H1 (cell line): ENCODE measurements at regions not wholly inside any gene's neighbourhood (a gene's known extent, or its start where the extent isn't known, plus 50 kb on each side); places are given as distances from the start of the nearest gene placed in this dataset.

ENCODE experiments used
- CTCF ChIA-PET: fragments of 300-600 bp; sonication (Branson Sonifier 250); formaldehyde crosslinking; loops from one replicate; lab custom pipeline; 2021; ENCODE audit not compliant: partially characterized antibody; lab: Charles Lee
- POLR2A ChIA-PET: fragments of 300-600 bp; sonication (Branson Sonifier 250); formaldehyde crosslinking; loops from one replicate; lab custom pipeline; 2021; ENCODE audit warnings: inconsistent platforms; ENCODE audit not compliant: partially characterized antibody; lab: Charles Lee
- DNase-seq, 2 experiments: peaks; one replicate each; pipeline versions ENCODE4 v3.0.0 to v3.0.0-alpha.2; 2010 to 2022; ENCODE audit warnings: low spot score in 2 of 2, low read depth in 1 of 2, mixed read lengths in 1 of 2
- FAIRE-seq: peaks from 2 replicates; lab custom pipeline; 2011; peaks lifted over from hg19 to GRCh38; lab: Jason Lieb, UNC
- H2AFZ ChIP-seq: 2 replicates; pipeline ENCODE4 v1.8.1; 2012; ENCODE audit warnings: low read length, inconsistent platforms
- H2AK5ac ChIP-seq: 2 replicates; pipeline ENCODE4 v1.6.1; 2013; ENCODE audit warnings: low read depth, low read length
- H2BK120ac ChIP-seq: replicated peaks from 2 replicates; pipeline ENCODE3; 2013; ENCODE audit warnings: low read depth, low read length, inconsistent platforms
- H2BK12ac ChIP-seq: 2 replicates; pipeline ENCODE4 v1.6.1; 2013; ENCODE audit warnings: low read depth, low read length
- H2BK15ac ChIP-seq: 2 replicates; pipeline ENCODE4 v1.6.1; 2013; ENCODE audit warnings: low read length
- H2BK20ac ChIP-seq: 2 replicates; pipeline ENCODE4 v1.6.1; 2013; ENCODE audit warnings: low read length
- H2BK5ac ChIP-seq: 2 replicates; pipeline ENCODE4 v1.6.1; 2013; ENCODE audit warnings: low read depth, low read length
- H3K14ac ChIP-seq: 2 replicates; pipeline ENCODE4 v1.6.1; 2013; ENCODE audit warnings: inconsistent platforms; ENCODE audit not compliant: insufficient read length
- H3K18ac ChIP-seq: 2 replicates; pipeline ENCODE4 v1.6.1; 2013; ENCODE audit warnings: low read length; ENCODE audit errors: extremely low read depth
- H3K23ac ChIP-seq: 2 replicates; pipeline ENCODE4 v1.6.1; 2013; ENCODE audit warnings: inconsistent platforms; ENCODE audit not compliant: insufficient read length
- H3K23me2 ChIP-seq: 2 replicates; pipeline ENCODE4 v1.6.1; 2013; ENCODE audit warnings: low read depth, low read length
- H3K27ac ChIP-seq: 2 replicates; pipeline ENCODE4 v1.6.1; 2011; ENCODE audit warnings: low read depth, low read length, inconsistent platforms
- H3K27me3 ChIP-seq, 4 experiments: replicated peaks in 1 of 4; 1 replicate in 1 of 4; 2 replicates in 3 of 4; pipeline versions ENCODE4 v1.6.1 to v1.8.1; 2011 to 2013; ENCODE audit warnings: low read length in 3 of 4, mild to moderate bottlenecking in 3 of 4, inconsistent platforms in 2 of 4, mixed read lengths in 2 of 4, moderate library complexity in 1 of 4; ENCODE audit not compliant: control insufficient read depth in 3 of 4, insufficient read depth in 3 of 4; ENCODE audit errors: extremely low read depth in 1 of 4
- H3K36me3 ChIP-seq, 4 experiments: 2 replicates each; pipeline versions ENCODE4 v1.6.1 to v1.8.1; 2011 to 2013; ENCODE audit warnings: mild to moderate bottlenecking in 4 of 4, low read length in 3 of 4, moderate library complexity in 2 of 4, control low read depth in 1 of 4, inconsistent platforms in 1 of 4; ENCODE audit not compliant: insufficient read depth in 4 of 4, control insufficient read depth in 2 of 4
- H3K4ac ChIP-seq: replicated peaks from 2 replicates; pipeline ENCODE3; 2013; ENCODE audit warnings: low read length, low read depth, mixed read lengths, inconsistent platforms; ENCODE audit not compliant: insufficient read length
- H3K4me1 ChIP-seq, 4 experiments: replicated peaks in 1 of 4; 1 replicate in 1 of 4; 2 replicates in 3 of 4; pipeline versions ENCODE4 v1.6.1 to v1.8.1; 2011 to 2013; ENCODE audit warnings: low read length in 3 of 4, inconsistent platforms in 2 of 4, mixed read lengths in 1 of 4; ENCODE audit not compliant: insufficient read depth in 4 of 4, control insufficient read depth in 3 of 4
- H3K4me2 ChIP-seq, 2 experiments: 2 replicates each; pipeline versions ENCODE4 v1.6.1 to v1.8.1; 2011 to 2013; ENCODE audit warnings: low read depth in 2 of 2, low read length in 2 of 2, control low read depth in 1 of 2, inconsistent platforms in 1 of 2, mild to moderate bottlenecking in 1 of 2; ENCODE audit not compliant: insufficient read depth in 1 of 2
- H3K4me3 ChIP-seq, 4 experiments: fragments of 200-600, 300-600 bp in 1 of 4; sonication (generic), shearing (Covaris generic), sonication (Bioruptor Twin) in 1 of 4; 2 replicates each; pipeline versions ENCODE4 v1.5.1 to v1.8.1; 2011 to 2016; ENCODE audit warnings: low read length in 4 of 4, low read depth in 3 of 4, control low read depth in 2 of 4, inconsistent platforms in 2 of 4, mild to moderate bottlenecking in 2 of 4, mixed read lengths in 1 of 4, moderate library complexity in 1 of 4; ENCODE audit not compliant: insufficient read depth in 2 of 4; ENCODE audit errors: extremely low read depth in 1 of 4
- H3K56ac ChIP-seq: replicated peaks from 2 replicates; pipeline ENCODE3; 2013; ENCODE audit warnings: low read depth, mild to moderate bottlenecking, mixed read lengths, low read length, inconsistent platforms; ENCODE audit not compliant: insufficient read length
- H3K79me1 ChIP-seq: 2 replicates; pipeline ENCODE4 v1.6.1; 2013; ENCODE audit warnings: low read depth, low read length, control low read depth
- H3K79me2 ChIP-seq, 2 experiments: 2 replicates each; pipeline versions ENCODE4 v1.6.1 to v1.8.1; 2012 to 2013; ENCODE audit warnings: low read length in 2 of 2, mild to moderate bottlenecking in 2 of 2, inconsistent platforms in 1 of 2; ENCODE audit not compliant: insufficient read depth in 2 of 2, control insufficient read depth in 1 of 2
- H3K9ac ChIP-seq, 4 experiments: replicated peaks in 1 of 4; 1 replicate in 1 of 4; 2 replicates in 3 of 4; pipeline versions ENCODE4 v1.6.1 to v1.8.1; 2011 to 2013; ENCODE audit warnings: low read depth in 3 of 4, low read length in 3 of 4, control low read depth in 2 of 4, mild to moderate bottlenecking in 2 of 4, moderate library complexity in 2 of 4, inconsistent platforms in 1 of 4; ENCODE audit errors: extremely low read depth in 1 of 4
- H3K9me3 ChIP-seq, 2 experiments: 2 replicates each; pipeline versions ENCODE4 v1.6.1 to v1.8.1; 2012 to 2013; ENCODE audit warnings: mild to moderate bottlenecking in 2 of 2, moderate library complexity in 2 of 2, control low read depth in 1 of 2, inconsistent platforms in 1 of 2, low read depth in 1 of 2, low read length in 1 of 2, mixed read lengths in 1 of 2; ENCODE audit not compliant: insufficient read depth in 2 of 2
- H4K20me1 ChIP-seq, 2 experiments: replicated peaks in 1 of 2; 2 replicates each; pipeline versions ENCODE3 to v1.8.1; 2011 to 2013; ENCODE audit warnings: inconsistent platforms in 2 of 2, low read length in 2 of 2, mild to moderate bottlenecking in 1 of 2; ENCODE audit not compliant: insufficient read depth in 2 of 2, control insufficient read depth in 1 of 2
- H4K5ac ChIP-seq: 2 replicates; pipeline ENCODE4 v1.6.1; 2013; ENCODE audit warnings: low read length, low read depth, mixed read lengths, inconsistent platforms; ENCODE audit not compliant: insufficient read length
- H4K8ac ChIP-seq: 2 replicates; pipeline ENCODE4 v1.8.0; 2013; ENCODE audit warnings: mild to moderate bottlenecking, moderate library complexity, low read length, inconsistent platforms; ENCODE audit not compliant: insufficient read depth; ENCODE audit errors: extremely low read depth
- H4K91ac ChIP-seq: replicated peaks from 2 replicates; pipeline ENCODE3; 2013; ENCODE audit warnings: low read length, mixed read lengths, inconsistent platforms; ENCODE audit not compliant: insufficient read length
- BRCA1 ChIP-seq: IDR thresholded peaks from 2 replicates; pipeline ENCODE4 v1.6.1; 2012; ENCODE audit warnings: low read depth, low read length, improper control_type of control experiment
- CHD2 ChIP-seq: IDR thresholded peaks from 2 replicates; pipeline ENCODE4 v1.6.1; 2012; ENCODE audit warnings: low read length, improper control_type of control experiment
- KDM5A ChIP-seq: fragments of 200-600 bp; IDR thresholded peaks from 2 replicates; pipeline ENCODE4 v1.7.1; 2012; ENCODE audit warnings: mild to moderate bottlenecking, low read length, inconsistent platforms, mixed read lengths
- RFX5 ChIP-seq: IDR thresholded peaks from 2 replicates; pipeline ENCODE4 v1.6.1; 2011; ENCODE audit warnings: low read depth, low read length, improper control_type of control experiment, borderline replicate concordance
- SIN3A ChIP-seq, 2 experiments: IDR thresholded peaks in 1 of 2; conservative IDR thresholded peaks in 1 of 2; 2 replicates each; pipeline ENCODE4 v1.6.1; 2011 to 2012; ENCODE audit warnings: low read length in 2 of 2, improper control_type of control experiment in 1 of 2, low read depth in 1 of 2, mild to moderate bottlenecking in 1 of 2
- SP4 ChIP-seq: IDR thresholded peaks from 2 replicates; pipeline ENCODE4 v1.6.1; 2012; ENCODE audit warnings: low read length, inconsistent platforms
- WGBS, 2 experiments: shearing (Covaris generic) in 1 of 2; methylation state at CpG; one replicate each; pipeline versions ENCODE4 v1.1.6 to v1.1.7; 2013 to 2015; ENCODE audit warnings: low lambda C conversion rate in 2 of 2, mixed read lengths in 2 of 2, inconsistent platforms in 1 of 2, low coverage in 1 of 2, missing lambda C conversion rate in 1 of 2; ENCODE audit not compliant: insufficient replicate concordance in 2 of 2, insufficient coverage in 1 of 2, insufficient read length in 1 of 2; ENCODE audit errors: extremely low coverage in 1 of 2, missing lambda C conversion rate in 1 of 2; 5-methylcytosine and 5-hydroxymethylcytosine counted together

DNA sequence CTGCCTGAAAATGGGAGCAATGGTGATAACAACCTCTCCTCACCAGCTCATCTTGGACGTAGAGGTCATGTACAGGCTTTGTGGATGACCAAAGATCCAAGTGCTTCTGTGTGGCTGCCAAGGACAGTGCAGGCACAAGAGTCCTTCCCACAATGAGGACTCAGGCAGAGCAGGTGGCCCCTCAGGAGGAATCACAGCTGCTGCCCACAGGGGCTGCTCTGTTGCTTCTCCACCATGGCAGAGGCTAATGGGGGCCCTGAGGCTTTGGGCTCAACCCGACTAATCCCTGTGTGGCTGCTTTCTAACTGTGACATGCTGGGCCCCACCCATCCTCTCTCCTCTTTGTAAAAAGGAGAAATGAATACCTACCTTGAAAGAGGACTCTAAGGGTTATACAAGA is 58.1 kb upstream of the MRPS22 start:
- Histone ChIP-seq H3K4me1 (no peaks in the 10 kb centered on the region; a peak in 1 of 7 replicates), H3K79me2 (no peaks in the 10 kb centered on the region), H2AFZ (no peak overlapping the region), H3K9me3 (no peaks in the 10 kb centered on the region), H3K79me1 (no peaks in the 10 kb centered on the region; the same call in 1 of the 2 replicates), H3K56ac (no peak overlapping the region), H2BK120ac (no peak overlapping the region), H3K23me2 (no peaks in the 10 kb centered on the region), H4K5ac (no peak overlapping the region), H3K18ac (no peak overlapping the region), H2BK5ac (no peak overlapping the region), H3K27me3 (no peaks in the 10 kb centered on the region), H3K14ac (no peak overlapping the region), H3K36me3 (no peaks in the 10 kb centered on the region), H3K9ac (no peak overlapping the region), H2AK5ac (no peak overlapping the region), H3K27ac (no peak overlapping the region), H3K4me2 (no peak overlapping the region), H2BK12ac (no peak overlapping the region), H3K4me3 (no peak overlapping the region), H2BK15ac (no peak overlapping the region), H3K23ac (no peak overlapping the region), H4K91ac (no peak overlapping the region), H4K20me1 (no peaks in the 10 kb centered on the region), H2BK20ac (no peak overlapping the region), H3K4ac (no peak overlapping the region), H4K8ac (no peak overlapping the region)
- ChIA-PET CTCF (interaction anchor here (1.3 kb wide), 1 partner anchor 176 kb away, joined by 5 read pairs; no protein-coding TSS in a partner anchor), POLR2A (no interaction called here)
- FAIRE-seq (no peak), DNase-seq (no peak)
- WGBS, 2 experiments, result 88% methylated on average over 2 of the region's 2 CpGs; no CpG with 5 or more reads in 1 of the 2 experiments
- TF ChIP-seq KDM5A (no peak), RFX5 (no peak), BRCA1 (no peak), SIN3A (conservative IDR thresholded peaks at IDR 0.05 in 1 of 2, IDR thresholded peaks at IDR 0.05 in 1 of 2; ENCODE audit: low read depth in 1 of 2, low read length in 2 of 2) (no peak), SP4 (no peak), CHD2 (no peak)
